Heart left ventricle (tissue), 16 donors: ENCODE measurements at regions not wholly inside any gene's neighbourhood (a gene's known extent, or its start where the extent isn't known, plus 50 kb on each side); places are given as distances from the start of the nearest gene placed in this dataset.

ENCODE experiments used
- ATAC-seq, 4 donors: fragments of 200-7000 bp; cut with Tn5 transposase; one replicate each; pipeline ENCODE4 v1.9.1; 2020 to 2022; ENCODE audit warnings: moderate library complexity in 4 of 4, mild to moderate bottlenecking in 3 of 4, moderate number of reproducible peaks in 1 of 4
- DNase-seq, 5 donors: peaks; one replicate each; pipeline ENCODE4 v3.0.0-alpha.2; 2020
- H3K27ac ChIP-seq, 12 donors: fragments of 200-600 bp; sonication (generic) in 4 of 12; one replicate each; pipeline versions ENCODE4 v1.5.0 to v1.8.0; 2016 to 2022; ENCODE audit warnings: mild to moderate bottlenecking in 2 of 12
- H3K27me3 ChIP-seq, 9 donors: fragments of 200-600 bp; sonication (generic) in 2 of 9; one replicate each; pipeline versions ENCODE4 v1.5.1 to v1.8.0; 2016 to 2022; ENCODE audit warnings: mild to moderate bottlenecking in 3 of 9
- H3K36me3 ChIP-seq, 9 donors: fragments of 200-600 bp; sonication (generic) in 2 of 9; one replicate each; pipeline versions ENCODE4 v1.5.0 to v1.8.0; 2018 to 2022; ENCODE audit warnings: mild to moderate bottlenecking in 2 of 9
- H3K4me1 ChIP-seq, 12 donors: fragments of 200-600 bp; sonication (generic) in 4 of 12; one replicate each; pipeline versions ENCODE4 v1.5.0 to v1.8.0; 2016 to 2022; ENCODE audit warnings: mild to moderate bottlenecking in 3 of 12
- H3K4me3 ChIP-seq, 12 donors: fragments of 200-600 bp; sonication (generic) in 4 of 12; one replicate each; pipeline versions ENCODE4 v1.5.0 to v1.8.0; 2017 to 2022; ENCODE audit warnings: mild to moderate bottlenecking in 9 of 12, moderate library complexity in 4 of 12
- H3K9me3 ChIP-seq, 12 donors: fragments of 200-600 bp; sonication (generic) in 4 of 12; one replicate each; pipeline versions ENCODE4 v1.5.0 to v1.8.0; 2016 to 2022; ENCODE audit warnings: mild to moderate bottlenecking in 1 of 12
- POLR2A ChIP-seq, 2 donors: fragments of 450-650 bp; IDR thresholded peaks; one replicate each; pipeline ENCODE4 v1.6.1; 2017; ENCODE audit warnings: antibody characterized with exemption in 2 of 2, mild to moderate bottlenecking in 2 of 2, moderate library complexity in 2 of 2
- WGBS, 4 donors: extraction: QIAGEN DNeasy Blood & Tissue Kit in 2 of 4; methylation state at CpG; one replicate each; pipeline versions ENCODE4 v1.1.5 to v1.1.7; 2013 to 2018; 5-methylcytosine and 5-hydroxymethylcytosine counted together
- intact Hi-C, 10 donors: fragments of 100-400 bp; cut with DNase I; formaldehyde crosslinking; loops; one replicate each; pipeline versions ENCODE4 v1.11.1 to v1.14.2; 2022
- TF ChIP-seq, protein P1 (sequence below), 12 donors: fragments of 200-600 bp; sonication (generic) in 4 of 12; IDR thresholded peaks; one replicate each; pipeline versions ENCODE4 v1.5.0 to v1.8.0; 2018 to 2022; ENCODE audit warnings: antibody characterized with exemption in 12 of 12, mild to moderate bottlenecking in 5 of 12
- donor health status: ischemic (EF 13 %, LVEDD 7.1; RV severe dilation, severe dysfunction).
- donor health status: healthy with polysubstance abuse.
- donor health status: DM: no; HTN: yes; CAD: no.
- donor health status: DM: no; HTN: no; CAD: no.
- donor health status: ischemic (EF 25% LVEDD 6.9; RV normal size, moderate dysfunction).
- donor health status: ischemic (EF 25% LVEDD 5.7; RV mildly dilated, moderate dysfunction).
- donor health status: healthy.
- donor health status: DM: yes; HTN: yes; CAD: no.
- donor health status: ischemic (EF 35%, LVEDD 5.7; RV mildly dilated, moderate dysfunction).
- donor health status: nonischemic (EF 11% LVEDD 7.7; RV severe dilation, severe dysfunction).
- donor health status: DM: yes; HTN: yes; CAD: no.
- donor health status: PGD.
- donor health status: ischemic (EF 29% LVEDD 5.4; RV normal size, mild dysfunction).
- donor health status: nonischemic (EF 23%, LVEDD 6.1; RV moderate dilation, normal function).

- H3K9me3 ChIP-seq: peaks cover 0 to 28% (median 17%) of the 10 kb centered on the region in 12 donors
- DNase-seq: no peak
- intact Hi-C loops: no loop called here
- H3K36me3 ChIP-seq: no peaks in the 10 kb centered on the region
- H3K4me3 ChIP-seq: no peak overlapping the region
- peaks cover 0 to 6% (median 0%) of the 10 kb centered on the region in 12 donors for H3K4me1 ChIP-seq
- no peak for TF ChIP-seq POLR2A (IDR thresholded peaks at IDR 0.05)
- TF ChIP-seq, protein P1, sequence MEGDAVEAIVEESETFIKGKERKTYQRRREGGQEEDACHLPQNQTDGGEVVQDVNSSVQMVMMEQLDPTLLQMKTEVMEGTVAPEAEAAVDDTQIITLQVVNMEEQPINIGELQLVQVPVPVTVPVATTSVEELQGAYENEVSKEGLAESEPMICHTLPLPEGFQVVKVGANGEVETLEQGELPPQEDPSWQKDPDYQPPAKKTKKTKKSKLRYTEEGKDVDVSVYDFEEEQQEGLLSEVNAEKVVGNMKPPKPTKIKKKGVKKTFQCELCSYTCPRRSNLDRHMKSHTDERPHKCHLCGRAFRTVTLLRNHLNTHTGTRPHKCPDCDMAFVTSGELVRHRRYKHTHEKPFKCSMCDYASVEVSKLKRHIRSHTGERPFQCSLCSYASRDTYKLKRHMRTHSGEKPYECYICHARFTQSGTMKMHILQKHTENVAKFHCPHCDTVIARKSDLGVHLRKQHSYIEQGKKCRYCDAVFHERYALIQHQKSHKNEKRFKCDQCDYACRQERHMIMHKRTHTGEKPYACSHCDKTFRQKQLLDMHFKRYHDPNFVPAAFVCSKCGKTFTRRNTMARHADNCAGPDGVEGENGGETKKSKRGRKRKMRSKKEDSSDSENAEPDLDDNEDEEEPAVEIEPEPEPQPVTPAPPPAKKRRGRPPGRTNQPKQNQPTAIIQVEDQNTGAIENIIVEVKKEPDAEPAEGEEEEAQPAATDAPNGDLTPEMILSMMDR (IDR thresholded peaks at IDR 0.05): no peak
- no peak for ATAC-seq
- H3K27me3 ChIP-seq: no peaks in the 10 kb centered on the region
- H3K27ac ChIP-seq: no peak overlapping the region
Observed at GRCh38 chr10:78118591-78118990, 84.9 kb downstream of the RPS24 start.

DNA sequence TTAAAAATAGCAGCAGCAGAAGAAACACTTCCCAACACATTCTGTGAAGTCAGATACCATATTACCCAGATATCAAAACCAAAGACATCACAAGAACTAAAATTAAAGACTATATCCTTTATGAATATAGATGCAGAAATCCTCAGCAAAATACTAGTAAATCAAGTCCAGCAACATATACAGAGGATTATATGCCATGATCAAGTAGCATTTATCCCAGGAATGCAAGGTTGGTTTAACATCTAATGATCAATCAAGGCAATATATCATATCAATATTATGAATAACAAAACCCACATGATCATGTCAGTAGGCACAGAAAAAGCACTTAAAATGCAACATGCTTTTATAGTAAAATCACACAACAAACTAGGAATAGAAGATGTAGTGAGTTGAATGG is 88.1 kb downstream of the RPS24 start:
- intact Hi-C loops: no loop called here
- no peak for ATAC-seq

DNA sequence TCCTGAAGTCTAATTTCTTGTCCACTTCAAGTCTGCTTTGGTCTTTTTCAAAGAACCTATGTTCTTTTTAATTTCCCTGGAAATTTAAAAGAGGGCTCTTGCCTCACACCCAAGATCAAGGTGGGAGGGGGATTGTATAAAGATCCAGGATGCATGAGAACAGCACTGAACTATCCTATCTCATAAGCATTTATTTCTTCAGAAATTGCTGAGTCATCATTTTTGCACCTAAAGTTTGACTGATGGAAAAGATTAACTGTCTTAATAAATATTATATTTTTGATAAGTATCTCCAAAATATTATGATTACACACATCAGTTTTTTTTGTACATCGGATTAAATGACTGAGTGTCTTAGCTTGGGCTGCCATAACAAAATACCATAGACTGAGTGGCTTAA is 90.5 kb downstream of the RPS24 start:
- ATAC-seq (no peak), DNase-seq (no peak)
- 82 to 92% (median 85%) methylated on average over 1 of the region's 1 CpG for WGBS, 4 donors
- intact Hi-C loops: no loop called here
- Histone ChIP-seq H3K4me3 (no peak overlapping the region), H3K4me1 (no peaks in the 10 kb centered on the region), H3K27ac (no peak overlapping the region), H3K36me3 (no peaks in the 10 kb centered on the region), H3K9me3 (peaks cover 0 to 32% (median 19%) of the 10 kb centered on the region in 12 donors), H3K27me3 (no peaks in the 10 kb centered on the region)
- TF ChIP-seq, protein P1 (IDR thresholded peaks at IDR 0.05): no peak
- no peak for TF ChIP-seq POLR2A (IDR thresholded peaks at IDR 0.05)

More for the DNA sequence above, 88.1 kb downstream of the RPS24 start:
- no peaks in the 10 kb centered on the region for H3K4me1 ChIP-seq
- TF ChIP-seq POLR2A (IDR thresholded peaks at IDR 0.05): no peak
- TF ChIP-seq, protein P1 (IDR thresholded peaks at IDR 0.05): no peak
- no peak overlapping the region for H3K27ac ChIP-seq
- H3K27me3 ChIP-seq: no peaks in the 10 kb centered on the region
- H3K36me3 ChIP-seq: no peaks in the 10 kb centered on the region
- H3K9me3 ChIP-seq: peaks cover 0 to 32% (median 19%) of the 10 kb centered on the region in 12 donors
- no peak for DNase-seq
- no peak overlapping the region for H3K4me3 ChIP-seq

DNA sequence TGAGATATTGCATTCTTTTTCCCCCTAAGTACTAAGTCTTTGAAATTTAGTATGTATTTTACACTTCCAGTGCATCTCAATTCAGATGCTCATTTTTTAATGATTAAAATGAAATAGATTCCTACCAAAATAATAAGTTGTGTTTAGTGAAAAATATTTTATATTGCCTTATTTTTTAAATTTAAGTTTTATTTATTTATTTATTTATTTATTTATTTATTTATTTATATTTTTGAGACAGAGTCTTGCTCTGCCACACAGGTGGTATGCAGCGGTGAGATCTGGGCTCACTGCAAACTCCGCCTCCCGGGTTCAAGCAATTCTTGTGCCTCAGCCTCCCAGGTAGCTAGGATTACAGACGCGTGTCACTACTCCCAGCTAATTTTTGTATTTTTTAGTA is 95.5 kb downstream of the RPS24 start:
- no peaks in the 10 kb centered on the region for H3K4me1 ChIP-seq
- intact Hi-C loops: no loop called here
- ATAC-seq: no peak
- H3K4me3 ChIP-seq: no peak overlapping the region
- WGBS, 4 donors: 96 to 99% (median 97%) methylated on average over 5 of the region's 5 CpGs
- no peak overlapping the region for H3K27ac ChIP-seq
- no peak for DNase-seq
- peaks cover 0 to 4% (median 0%) of the 10 kb centered on the region in 9 donors for H3K27me3 ChIP-seq
- no peaks in the 10 kb centered on the region for H3K36me3 ChIP-seq
- TF ChIP-seq, protein P1 (IDR thresholded peaks at IDR 0.05): no peak
- no peak for TF ChIP-seq POLR2A (IDR thresholded peaks at IDR 0.05)
- peaks cover 0 to 6% (median 0%) of the 10 kb centered on the region in 12 donors for H3K9me3 ChIP-seq
